GOT3 (cell line): ENCODE measurements at regions not wholly inside any gene's neighbourhood (a gene's known extent, or its start where the extent isn't known, plus 50 kb on each side); places are given as distances from the start of the nearest gene placed in this dataset.
"Not testable (repeated sequence)": the region's sequence is repeated elsewhere in the genome, so short reads cannot be mapped to it uniquely, and the experiment has no call there.

Source experiments
- DNase-seq: peaks from one replicate; lab custom pipeline; 2025; ENCODE audit warnings: mixed read lengths; lab: John Stamatoyannopoulos, UW

GRCh38 chr5:121319292-121319691 lies 532.4 kb upstream of the FTMT start:
- no peak for DNase-seq

DNA sequence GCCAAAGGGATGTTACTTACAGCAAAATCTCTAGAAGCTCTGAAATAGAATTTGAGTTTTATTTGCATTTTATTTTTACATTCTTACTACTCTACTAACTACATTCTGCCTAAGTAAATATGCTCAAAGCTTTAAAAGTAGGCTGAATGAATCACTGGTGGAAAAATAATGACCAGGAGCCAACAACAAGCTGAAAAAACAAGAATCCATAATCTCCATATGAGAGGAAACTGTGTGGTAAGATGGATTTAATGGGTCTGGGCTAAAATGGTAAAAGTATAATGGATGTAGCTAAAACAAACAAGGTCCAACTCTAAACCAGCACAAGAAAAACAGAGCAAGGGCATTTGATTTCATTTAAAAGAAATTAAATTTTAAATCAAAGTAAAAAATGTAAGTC lies 525.8 kb upstream of the FTMT start:
- no peak for DNase-seq

DNA sequence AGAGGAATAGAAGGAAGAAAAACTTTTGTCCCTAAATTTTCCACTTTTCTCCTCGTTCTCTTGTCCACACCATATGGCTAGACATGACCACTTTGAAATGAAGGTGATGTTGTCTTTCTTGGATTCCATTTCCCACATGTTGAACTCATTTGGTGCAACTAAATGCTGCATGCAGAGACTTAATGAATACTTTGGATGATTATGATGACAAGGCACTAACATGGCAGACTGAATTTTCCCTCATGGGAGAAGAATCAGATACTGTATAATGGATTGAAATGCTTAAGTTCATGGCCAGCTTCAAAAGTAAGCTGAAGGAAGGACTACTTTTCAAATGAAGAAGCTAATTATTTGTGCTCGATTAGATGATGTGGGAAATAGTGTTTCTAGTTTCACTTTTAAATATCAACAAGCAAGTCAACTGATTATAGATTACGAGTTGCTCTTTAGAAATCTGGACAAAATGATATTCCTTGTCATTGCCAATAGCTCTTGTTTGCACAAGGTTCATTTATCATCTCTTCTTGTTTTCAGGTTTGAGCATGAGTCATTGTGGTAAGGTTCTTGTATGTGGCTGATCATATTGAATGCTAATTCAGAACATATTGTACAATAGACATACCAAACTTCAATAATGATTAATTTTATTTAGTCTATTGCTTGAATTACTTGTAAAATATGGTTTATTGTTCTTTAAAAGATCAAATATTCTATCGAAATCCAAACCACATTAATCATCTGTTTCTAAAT lies 501.3 kb upstream of the FTMT start:
- no peak for DNase-seq

DNA sequence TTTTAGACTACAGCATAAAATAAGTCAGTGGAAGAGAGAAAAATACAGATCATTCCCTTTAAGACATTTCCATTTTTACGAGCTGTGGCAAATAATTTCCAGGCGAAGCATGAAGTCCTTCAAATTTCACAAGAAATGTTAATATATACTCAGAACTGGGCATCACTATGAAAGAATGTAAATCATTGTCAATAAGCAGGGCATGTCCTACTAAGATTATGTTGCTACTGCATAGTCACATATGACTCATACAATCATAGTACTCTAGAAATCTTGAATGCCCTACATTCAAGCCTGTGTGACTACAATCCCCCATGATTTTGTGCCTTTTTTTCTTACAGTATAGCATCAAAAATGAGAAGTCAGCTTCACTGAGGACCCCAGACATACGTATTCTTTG lies 485.2 kb upstream of the FTMT start:
- no peak for DNase-seq

DNA sequence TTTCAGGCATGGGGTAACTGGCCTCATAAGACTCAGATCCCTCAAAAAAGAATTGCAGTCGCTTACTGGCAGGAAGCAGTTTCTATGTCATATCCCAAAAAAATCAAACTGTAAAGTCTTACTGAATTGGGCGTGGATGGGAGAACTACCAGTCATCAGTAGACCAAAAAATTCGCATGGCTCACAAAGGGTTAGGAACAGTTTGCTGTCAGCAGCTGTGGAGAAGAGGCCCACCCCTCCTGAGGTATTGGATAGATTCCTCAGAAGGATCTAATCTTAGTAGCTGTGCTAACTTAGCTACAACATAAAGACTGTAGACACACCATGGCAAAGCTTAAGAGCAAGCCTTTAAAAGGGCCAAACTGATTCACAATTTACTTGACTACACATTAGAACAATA lies 478.3 kb upstream of the FTMT start:
- DNase-seq, result no peak

- no peak for DNase-seq
These were observed 474.2 kb upstream of the FTMT start for GRCh38 chr5:121377461-121377860.

DNA sequence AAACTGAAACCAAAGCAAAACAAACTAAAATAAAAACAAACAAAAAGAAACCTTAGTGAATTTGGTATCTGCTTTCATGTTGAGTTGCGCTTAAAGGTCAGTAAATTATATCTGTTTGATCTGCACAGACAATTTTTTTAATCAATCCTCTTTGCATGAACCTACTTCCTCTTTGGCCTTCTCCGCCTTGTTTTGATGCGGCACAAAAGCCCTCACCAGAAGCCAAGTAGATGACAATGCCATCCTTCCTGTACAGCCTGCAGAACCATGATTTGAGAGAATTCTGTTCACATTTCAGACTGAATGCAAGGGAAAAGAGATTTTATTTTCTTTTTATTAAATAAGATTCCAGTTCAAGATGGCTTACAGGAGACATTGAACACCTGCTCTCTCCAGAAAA lies 473.6 kb upstream of the FTMT start:
- no peak for DNase-seq

- no peak for DNase-seq
These were observed 472.9 kb upstream of the FTMT start for GRCh38 chr5:121378559-121379359.

DNA sequence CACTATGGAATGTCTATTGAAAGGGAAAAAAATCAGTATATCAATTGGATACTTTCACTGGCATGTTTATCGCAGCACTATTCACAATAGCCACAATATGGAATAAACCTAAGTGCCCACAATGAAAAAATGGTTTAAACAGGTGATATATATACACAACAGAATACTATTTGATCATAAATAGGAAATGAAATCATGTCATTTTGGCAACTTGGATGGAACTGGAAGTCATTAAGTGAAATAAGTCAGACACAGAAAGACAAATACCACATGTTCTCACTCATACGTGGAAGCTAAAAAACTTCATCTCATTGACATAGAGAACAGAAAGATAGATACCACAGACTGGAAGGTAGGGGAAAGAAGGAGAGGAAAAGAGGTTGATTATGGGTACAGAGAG lies 471.6 kb upstream of the FTMT start:
- DNase-seq, result no peak

DNA sequence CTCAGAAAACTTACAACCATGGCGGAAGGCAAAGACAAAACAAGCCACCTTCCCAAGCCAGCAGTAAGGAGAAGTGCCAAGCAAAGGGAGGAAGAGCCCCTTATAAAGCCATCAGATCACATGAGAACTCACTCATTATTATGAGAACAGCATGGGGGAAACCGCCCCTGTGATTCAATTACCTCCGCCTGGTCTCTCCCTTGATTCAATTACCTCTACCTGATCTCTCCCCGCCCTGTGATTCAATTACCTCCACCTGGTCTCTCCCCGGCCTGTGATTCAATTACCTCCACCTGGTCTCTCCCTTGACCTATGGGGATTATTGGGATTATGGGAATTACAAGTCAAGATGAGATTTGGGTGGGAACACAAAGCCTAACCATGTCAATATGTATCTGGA lies 467.3 kb upstream of the FTMT start:
- no peak for DNase-seq

DNA sequence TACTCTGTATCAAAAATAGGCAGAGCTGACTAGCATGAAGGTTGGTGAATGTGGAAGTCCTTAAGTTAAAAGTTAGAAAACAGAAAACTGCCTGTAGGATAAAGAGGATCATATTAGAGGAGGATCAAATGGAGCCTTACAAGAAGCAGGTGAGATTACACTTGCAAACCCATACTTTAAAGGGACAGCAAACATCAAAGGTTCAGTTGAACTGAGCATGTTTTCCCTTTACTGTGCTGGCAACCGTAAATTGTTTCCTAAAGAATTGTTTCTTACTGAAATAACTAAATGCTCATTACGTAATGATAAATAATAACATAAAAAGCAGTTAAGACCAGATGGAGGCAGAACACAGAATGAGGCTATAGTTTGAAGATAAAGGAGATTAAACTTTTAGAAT lies 465.3 kb upstream of the FTMT start:
- no peak for DNase-seq

DNA sequence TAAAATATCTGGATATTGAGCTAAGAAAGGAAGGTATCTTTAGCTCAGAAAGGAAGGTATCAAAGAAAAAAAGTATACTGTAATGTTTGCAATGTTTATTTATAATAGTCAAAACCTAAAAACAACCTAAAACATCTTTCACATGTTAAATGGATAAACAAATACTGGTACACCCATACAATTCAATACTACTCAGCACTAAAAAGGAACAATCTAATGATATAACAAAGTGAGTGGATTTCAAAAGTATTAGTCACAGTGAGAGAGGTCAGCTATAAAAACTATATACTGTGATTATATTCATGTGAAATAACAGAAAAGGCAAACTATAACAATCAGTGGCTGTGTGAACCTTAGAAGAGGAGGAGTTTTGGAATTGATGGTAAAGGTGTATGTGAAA lies 455.0 kb upstream of the FTMT start:
- DNase-seq, result no peak

GRCh38 chr5:121399879-121400278 lies 451.8 kb upstream of the FTMT start:
- DNase-seq, result no peak

DNA sequence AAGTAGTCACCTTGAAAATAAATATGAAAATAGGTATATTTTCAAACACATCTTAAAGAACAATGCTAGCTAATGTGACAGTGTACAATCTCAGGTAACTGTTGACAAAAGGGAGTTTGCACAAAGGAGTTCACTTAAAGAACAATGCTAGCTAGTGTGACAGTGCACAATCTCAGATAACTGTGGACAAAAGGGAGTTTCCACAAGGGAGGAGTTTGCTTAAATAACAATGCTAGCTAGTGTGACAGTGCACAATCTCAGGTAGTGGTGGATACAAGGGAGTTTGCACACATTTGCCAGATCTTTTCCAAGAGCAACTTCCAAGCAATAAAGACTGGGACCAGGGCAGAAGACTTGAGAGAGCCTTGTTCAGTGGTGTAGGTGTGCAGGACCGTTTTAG lies 442.9 kb upstream of the FTMT start:
- DNase-seq, result no peak

DNA sequence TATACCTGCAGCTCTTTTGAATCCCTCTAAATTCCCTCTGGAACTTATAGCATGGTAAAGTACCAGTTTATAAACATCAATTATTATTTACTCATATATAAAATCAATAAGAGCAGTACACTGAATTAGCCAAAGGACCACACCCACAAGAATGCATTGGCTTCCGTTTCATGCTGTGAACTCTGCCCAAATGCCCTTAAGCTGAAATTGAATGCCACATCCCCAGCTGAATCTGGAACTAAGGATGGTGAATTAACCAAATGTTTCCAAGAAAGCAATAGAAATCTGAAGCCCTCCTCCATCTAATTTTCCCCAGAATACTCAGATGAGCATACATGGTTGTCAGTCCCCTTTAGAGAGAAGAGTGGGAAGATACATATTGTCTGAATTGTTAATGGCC lies 436.4 kb upstream of the FTMT start:
- no peak for DNase-seq

- DNase-seq, result no peak
These were observed 430.0 kb upstream of the FTMT start for GRCh38 chr5:121421646-121422045.

- DNase-seq, result no peak
These were observed 426.7 kb upstream of the FTMT start for GRCh38 chr5:121424976-121425375.

DNA sequence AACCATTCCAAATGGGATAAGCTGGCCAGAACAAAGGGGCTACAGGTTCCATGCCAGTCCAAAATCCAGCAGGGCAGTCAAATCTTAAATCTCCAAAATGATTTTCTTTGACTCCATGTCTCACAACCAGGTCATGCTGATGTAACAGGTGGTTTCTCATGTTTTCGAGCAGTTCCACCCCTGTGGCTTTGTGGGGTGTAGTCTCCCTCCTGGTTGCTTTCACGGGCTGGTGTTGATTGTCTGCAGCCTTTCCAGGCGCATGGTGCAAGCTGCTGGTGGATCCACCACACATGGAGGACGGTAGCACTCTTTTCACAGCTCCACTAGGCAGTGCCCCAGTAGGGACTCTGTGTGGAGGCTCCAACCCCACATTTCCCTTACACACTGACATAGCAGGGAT lies 425.5 kb upstream of the FTMT start:
- no peak for DNase-seq

GRCh38 chr5:121429761-121430160 lies 421.9 kb upstream of the FTMT start:
- DNase-seq, result no peak

DNA sequence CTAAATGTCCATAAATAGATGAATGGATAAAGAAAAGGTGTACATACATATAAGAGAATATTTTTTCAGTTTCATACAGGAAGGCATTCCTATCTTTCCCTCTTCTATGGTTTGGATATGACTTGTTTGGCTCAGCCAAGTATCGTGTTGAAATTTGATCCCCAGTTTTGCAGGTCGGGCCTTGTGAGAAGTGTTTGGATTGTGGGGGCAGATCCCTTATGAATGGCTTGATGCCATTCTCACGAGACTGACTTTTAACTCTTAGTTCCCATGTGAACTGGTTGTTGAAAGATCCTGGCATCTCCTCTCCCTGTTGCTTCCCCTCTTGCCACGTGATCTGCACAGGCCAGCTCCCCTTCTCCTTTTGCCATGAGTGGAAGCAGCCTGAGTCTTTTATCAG lies 421.1 kb upstream of the FTMT start:
- DNase-seq, result no peak

DNA sequence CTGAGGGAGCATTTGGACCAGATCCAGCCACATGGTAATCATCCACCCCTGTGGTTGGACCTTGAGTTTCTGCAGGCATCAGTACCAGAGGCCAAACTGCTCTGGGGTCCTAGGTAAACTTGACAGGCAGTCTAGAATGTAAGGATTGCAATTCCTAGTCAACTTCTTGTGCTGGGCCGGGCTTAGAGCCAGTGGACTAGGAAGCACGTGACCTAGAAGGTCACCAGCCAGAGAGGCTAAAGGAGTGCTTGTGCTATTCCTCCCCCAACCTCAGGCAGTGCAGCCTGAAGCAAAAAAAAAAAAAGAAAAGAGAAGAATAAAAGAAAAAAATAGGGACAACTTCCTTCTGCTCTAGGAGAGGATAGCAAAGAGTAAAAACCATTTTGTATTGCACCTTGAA lies 406.2 kb upstream of the FTMT start:
- no peak for DNase-seq

DNA sequence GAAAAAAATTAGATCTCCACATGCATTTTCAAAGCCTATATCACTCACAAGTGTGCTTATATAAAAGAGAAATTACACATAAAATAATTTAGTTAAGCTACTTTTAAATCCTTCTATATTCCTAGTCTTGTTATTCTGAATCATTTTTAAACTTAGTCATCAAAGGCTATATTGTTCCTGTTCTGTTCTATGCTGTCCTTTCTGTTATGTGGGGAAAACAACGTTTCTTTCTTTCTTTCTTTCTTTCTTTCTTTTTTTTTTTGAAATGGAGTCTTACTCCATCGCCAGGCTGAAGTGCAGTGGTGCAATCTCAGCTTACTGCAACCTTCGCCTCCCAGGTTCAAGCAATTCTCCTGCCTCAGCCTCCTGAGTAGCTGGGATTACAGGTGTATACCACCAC lies 389.2 kb upstream of the FTMT start:
- DNase-seq, result no peak

GRCh38 chr5:121471222-121471621 lies 380.5 kb upstream of the FTMT start:
- DNase-seq, result not testable (repeated sequence)

DNA sequence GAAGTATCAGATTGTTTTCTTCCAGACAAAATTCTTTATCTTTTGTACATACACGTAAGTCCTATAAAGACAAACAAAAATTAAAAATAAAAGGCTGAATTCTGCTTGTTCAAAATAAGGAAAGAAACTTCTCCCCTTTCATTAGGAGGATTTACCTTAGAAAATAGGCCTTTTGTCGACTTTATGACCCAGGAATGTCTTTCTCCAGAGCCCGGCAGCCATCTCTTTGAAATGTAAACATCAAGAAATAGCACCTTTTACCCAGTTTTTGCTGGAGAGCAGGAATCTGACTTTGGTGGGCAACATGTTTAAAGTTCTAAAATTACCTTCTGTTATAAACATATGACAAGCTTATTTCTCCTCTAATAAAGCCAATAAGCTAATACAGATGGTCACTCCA lies 373.0 kb upstream of the FTMT start:
- no peak for DNase-seq
